Endothelial cell of umbilical vein (primary cell): ENCODE measurements at regions not wholly inside any gene's neighbourhood (a gene's known extent, or its start where the extent isn't known, plus 50 kb on each side); places are given as distances from the start of the nearest gene placed in this dataset.
A peak's percentile ranks its signal among the peaks of the same experiment; 100 is the strongest.

Experiments
- BruUV-seq: library from RNA; stranded (reverse); fragments of 400-500 nt; replicated peaks from 2 replicates; lab custom pipeline; 2021; lab: Mats Ljungman, UMichigan
- CTCF ChIA-PET: fragments of 300-600, 350-600 bp; sonication (Branson Sonifier 250); formaldehyde crosslinking; loops from one replicate; lab custom pipeline; 2021; ENCODE audit warnings: antibody characterized with exemption, inconsistent platforms; lab: Charles Lee
- POLR2A ChIA-PET: fragments of 300-600, 350-600 bp; sonication (Branson Sonifier 250); formaldehyde crosslinking; loops from one replicate; lab custom pipeline; 2021; ENCODE audit warnings: antibody characterized with exemption, inconsistent platforms; lab: Charles Lee
- DNase-seq: peaks from one replicate; pipeline ENCODE4 v3.0.0-alpha.2; 2011; ENCODE audit warnings: low read depth, low spot score
- FAIRE-seq: peaks from 2 replicates; lab custom pipeline; 2011; peaks lifted over from hg19 to GRCh38; lab: Jason Lieb, UNC
- H2AFZ ChIP-seq: 2 replicates; pipeline ENCODE4 v1.6.0; 2012; ENCODE audit warnings: low read depth, low read length, control low read depth, inconsistent platforms
- H3K27ac ChIP-seq: 2 replicates; pipeline ENCODE4 v1.5.1; 2011; ENCODE audit warnings: low read depth, mild to moderate bottlenecking, control low read depth, low read length, moderate library complexity; ENCODE audit not compliant: insufficient read depth
- H3K27me3 ChIP-seq, 2 experiments: 2 replicates each; pipeline versions ENCODE4 v1.6.0 to v1.6.1; 2011; ENCODE audit warnings: low read length in 2 of 2, mixed read lengths in 1 of 2; ENCODE audit not compliant: control insufficient read depth in 2 of 2, insufficient read depth in 2 of 2
- H3K36me3 ChIP-seq, 2 experiments: 2 replicates in 1 of 2; 3 replicates in 1 of 2; pipeline ENCODE4 v1.5.1; 2011; ENCODE audit warnings: low read length in 2 of 2, mild to moderate bottlenecking in 1 of 2, moderate library complexity in 1 of 2; ENCODE audit not compliant: control insufficient read depth in 2 of 2, insufficient read depth in 2 of 2; ENCODE audit errors: extremely low read depth in 1 of 2
- H3K4me1 ChIP-seq: 3 replicates; pipeline ENCODE4 v1.5.1; 2011; ENCODE audit warnings: mild to moderate bottlenecking, low read length; ENCODE audit not compliant: control insufficient read depth, insufficient read depth; ENCODE audit errors: extremely low read depth
- H3K4me2 ChIP-seq: 2 replicates; pipeline ENCODE4 v1.6.1; 2011; ENCODE audit warnings: low read length, control low read depth, mixed read lengths; ENCODE audit not compliant: insufficient read depth
- H3K4me3 ChIP-seq, 3 experiments: fragments of 200-600 bp in 1 of 3; sonication (generic), shearing (Covaris generic) in 1 of 3; replicated peaks in 1 of 3; 2 replicates each; pipeline ENCODE4 v1.5.1; 2011 to 2016; ENCODE audit warnings: control low read depth in 3 of 3, low read length in 3 of 3, mild to moderate bottlenecking in 2 of 3, inconsistent platforms in 1 of 3, low read depth in 1 of 3, moderate library complexity in 1 of 3; ENCODE audit not compliant: insufficient read depth in 1 of 3
- H3K79me2 ChIP-seq: 2 replicates; pipeline ENCODE4 v1.6.0; 2012; ENCODE audit warnings: low read length, inconsistent platforms; ENCODE audit not compliant: control insufficient read depth, insufficient read depth
- H3K9ac ChIP-seq: replicated peaks from 2 replicates; pipeline ENCODE3; 2011; ENCODE audit warnings: low read length, control low read depth; ENCODE audit not compliant: insufficient read depth; ENCODE audit errors: extremely low read depth
- H3K9me1 ChIP-seq: replicated peaks from 3 replicates; pipeline ENCODE4 v1.6.0; 2011; ENCODE audit warnings: mild to moderate bottlenecking, low read length; ENCODE audit not compliant: control insufficient read depth, insufficient read depth; ENCODE audit errors: extremely low read depth
- H3K9me3 ChIP-seq: replicated peaks from 2 replicates; pipeline ENCODE4 v1.5.1; 2012; ENCODE audit warnings: low read length, inconsistent platforms; ENCODE audit not compliant: control insufficient read depth, insufficient read depth
- H4K20me1 ChIP-seq: replicated peaks from 2 replicates; pipeline ENCODE3; 2011; ENCODE audit warnings: mild to moderate bottlenecking, low read length; ENCODE audit not compliant: control insufficient read depth, insufficient read depth; ENCODE audit errors: extremely low read depth
- CTCF ChIP-seq, 2 donors: IDR thresholded peaks; 1 replicate in 1 of 2; 2 replicates in 1 of 2; pipeline ENCODE4 v1.5.1; 2011; ENCODE audit warnings: low read length in 2 of 2, mild to moderate bottlenecking in 2 of 2, moderate library complexity in 2 of 2, control low read depth in 1 of 2, inconsistent platforms in 1 of 2, low read depth in 1 of 2; ENCODE audit not compliant: insufficient read depth in 1 of 2; ENCODE audit errors: extremely low read depth in 1 of 2
- EZH2 ChIP-seq: IDR thresholded peaks from 2 replicates; pipeline ENCODE4 v1.6.1; 2012; ENCODE audit warnings: borderline replicate concordance, low read depth, mild to moderate bottlenecking, moderate library complexity, low read length, inconsistent platforms; ENCODE audit not compliant: severe bottlenecking
- FOS ChIP-seq: IDR thresholded peaks from 2 replicates; pipeline ENCODE4 v1.6.1; 2011; ENCODE audit warnings: mild to moderate bottlenecking, low read length, moderate library complexity, borderline replicate concordance; ENCODE audit not compliant: insufficient read depth
- GATA2 ChIP-seq: IDR thresholded peaks from 2 replicates; pipeline ENCODE4 v1.7.0; 2011; ENCODE audit warnings: low read depth, mild to moderate bottlenecking, moderate library complexity, mixed read lengths, low read length; ENCODE audit not compliant: insufficient read length, insufficient read depth
- JUN ChIP-seq: IDR thresholded peaks from 2 replicates; pipeline ENCODE4 v1.6.1; 2011; ENCODE audit warnings: borderline replicate concordance, low read depth; ENCODE audit not compliant: insufficient read length, insufficient read depth
- MAX ChIP-seq: IDR thresholded peaks from 2 replicates; pipeline ENCODE4 v1.6.1; 2011; ENCODE audit not compliant: insufficient read depth, insufficient read length
- MYC ChIP-seq: IDR thresholded peaks from one replicate; pipeline ENCODE4 v1.6.1; 2011; ENCODE audit warnings: mild to moderate bottlenecking, low read depth, low read length
- POLR2A ChIP-seq: IDR thresholded peaks from 2 replicates; pipeline ENCODE4 v1.6.1; 2012; ENCODE audit warnings: low read depth, mild to moderate bottlenecking, control low read depth, low read length
- POLR2AphosphoS5 ChIP-seq: IDR thresholded peaks from 2 replicates; pipeline ENCODE4 v1.6.1; 2012; ENCODE audit warnings: low read depth, mild to moderate bottlenecking, control low read depth, low read length, moderate library complexity; ENCODE audit not compliant: insufficient read depth
- dilution Hi-C: fragments of 300-500 bp; cut with MboI; formaldehyde crosslinking; loops from one replicate; pipeline ENCODE4 v1.15.0; 2019; ENCODE audit warnings: low sequenced_read_pairs; ENCODE audit not compliant: extremely low pct_ligation_motif_present
- intact Hi-C: fragments of 100-400 bp; cut with micrococcal nuclease; formaldehyde crosslinking; loops from one replicate; pipeline ENCODE4 v1.10.0; 2022

- Histone ChIP-seq H3K9me3 (no peaks in the 10 kb centered on the region), H4K20me1 (no peaks in the 10 kb centered on the region), H3K79me2 (no peaks in the 10 kb centered on the region), H3K9me1 (no peaks in the 10 kb centered on the region), H3K9ac (no peak overlapping the region), H2AFZ (peak overlapping the region; percentile 16), H3K4me3 (no peak overlapping the region), H3K36me3 (no peaks in the 10 kb centered on the region), H3K4me1 (peaks cover 18% of the 10 kb centered on the region), H3K27me3 (no peaks in the 10 kb centered on the region), H3K27ac (no peak overlapping the region), H3K4me2 (no peak overlapping the region)
- ChIA-PET CTCF (interaction anchor here (0.8 to 2.7 kb wide), 4 partner anchors 10 to 135 kb away, joined by 3 to 11 read pairs (median 4); no protein-coding TSS in a partner anchor), POLR2A (no interaction called here)
- dilution Hi-C loops, result no loop called here
- DNase-seq, result peak; percentile 38
- no TSS peak for BruUV-seq
- FAIRE-seq, result no peak
- TF ChIP-seq MYC (no peak), FOS (peak; percentile 60)
- intact Hi-C loops, result no loop called here
Measured at GRCh38 chr9:70466976-70467561, 52.6 kb upstream of the KLF9 start.

- H3K9ac ChIP-seq, result no peak overlapping the region
- no peak overlapping the region for H3K27ac ChIP-seq
- no peak overlapping the region for H3K4me2 ChIP-seq
- ChIA-PET CTCF (no interaction called here), POLR2A (no interaction called here)
- H3K9me3 ChIP-seq, result no peaks in the 10 kb centered on the region
- H3K79me2 ChIP-seq, result no peaks in the 10 kb centered on the region
- dilution Hi-C loops (no loop called here), intact Hi-C loops (no loop called here)
- TF ChIP-seq JUN (no peak), EZH2 (no peak), FOS (no peak), CTCF (IDR thresholded peaks at IDR 0.05; ENCODE audit: extremely low read depth in 1 of 2, insufficient read depth in 1 of 2, low read depth in 1 of 2, low read length in 2 of 2) (no peak), GATA2 (no peak), POLR2AphosphoS5 (no peak), POLR2A (no peak), MAX (no peak), MYC (no peak)
- no peaks in the 10 kb centered on the region for H3K9me1 ChIP-seq
- H2AFZ ChIP-seq, result no peak overlapping the region
- H3K27me3 ChIP-seq, result no peaks in the 10 kb centered on the region
- FAIRE-seq (no peak), DNase-seq (no peak)
- H4K20me1 ChIP-seq, result no peaks in the 10 kb centered on the region
- BruUV-seq, result no TSS peak
- peaks cover 15% of the 10 kb centered on the region for H3K4me1 ChIP-seq
- H3K36me3 ChIP-seq, result no peaks in the 10 kb centered on the region
- H3K4me3 ChIP-seq, result no peak overlapping the region
Measured at GRCh38 chr9:70465904-70466303, 51.4 kb upstream of the KLF9 start.
